Panc1 (cell line): ENCODE measurements at regions not wholly inside any gene's neighbourhood (a gene's known extent, or its start where the extent isn't known, plus 50 kb on each side); places are given as distances from the start of the nearest gene placed in this dataset.

ENCODE experiments used
- ATAC-seq: fragments of 200-7000 bp; cut with Tn5 transposase; 2 replicates; pipeline ENCODE4 v1.9.1; 2020; ENCODE audit warnings: mild to moderate bottlenecking, moderate library complexity
- BruUV-seq: library from RNA; stranded (reverse); fragments of 400-500 nt; replicated peaks from 2 replicates; lab custom pipeline; 2021; lab: Mats Ljungman, UMichigan
- CTCF ChIA-PET: fragments of 300-600 bp; sonication (Branson Sonifier 250); formaldehyde crosslinking; loops from one replicate; lab custom pipeline; 2022; ENCODE audit warnings: antibody characterized with exemption; lab: Charles Lee
- POLR2A ChIA-PET: fragments of 300-600 bp; sonication (Branson Sonifier 250); formaldehyde crosslinking; loops from one replicate; lab custom pipeline; 2022; ENCODE audit warnings: antibody characterized with exemption; lab: Charles Lee
- DNase-seq: peaks from one replicate; pipeline ENCODE4 v3.0.0-alpha.2; 2010; ENCODE audit warnings: low read depth, low spot score
- H3K27ac ChIP-seq: 2 replicates; pipeline ENCODE4 v1.5.1; 2011; ENCODE audit warnings: mild to moderate bottlenecking, low read length, inconsistent platforms
- H3K27me3 ChIP-seq: fragments of 200-500 bp; sonication (Bioruptor generic); 2 replicates; pipeline ENCODE4 v1.6.0; 2014; ENCODE audit warnings: low read length, inconsistent platforms; ENCODE audit not compliant: control insufficient read depth, insufficient read depth
- H3K36me3 ChIP-seq: fragments of 200-500 bp; sonication (Bioruptor generic); 2 replicates; pipeline ENCODE4 v1.5.1; 2014; ENCODE audit warnings: inconsistent platforms, mild to moderate bottlenecking, low read length, moderate library complexity; ENCODE audit not compliant: control insufficient read depth, insufficient read depth
- H3K4me1 ChIP-seq: 2 replicates; pipeline ENCODE4 v1.5.1; 2011; ENCODE audit warnings: inconsistent platforms, mild to moderate bottlenecking, low read length, moderate library complexity; ENCODE audit not compliant: control insufficient read depth, insufficient read depth
- H3K4me3 ChIP-seq, 2 experiments: 2 replicates each; pipeline ENCODE4 v1.5.1; 2011 to 2012; ENCODE audit warnings: low read depth in 2 of 2, low read length in 2 of 2, mild to moderate bottlenecking in 2 of 2, inconsistent platforms in 1 of 2, moderate library complexity in 1 of 2
- H3K9me3 ChIP-seq: fragments of 200-500 bp; sonication (Bioruptor generic); 2 replicates; pipeline ENCODE4 v1.5.1; 2014; ENCODE audit warnings: low read depth, mild to moderate bottlenecking, inconsistent platforms, low read length, moderate library complexity; ENCODE audit not compliant: control insufficient read depth, insufficient read depth
- CTCF ChIP-seq: fragments of 450-650 bp; IDR thresholded peaks from 2 replicates; pipeline ENCODE4 v1.5.1; 2017; ENCODE audit warnings: mild to moderate bottlenecking
- POLR2AphosphoS5 ChIP-seq: IDR thresholded peaks from 2 replicates; pipeline ENCODE4 v1.6.1; 2012; ENCODE audit warnings: mild to moderate bottlenecking, low read depth, low read length, moderate library complexity
- SIN3A ChIP-seq: IDR thresholded peaks from 2 replicates; pipeline ENCODE4 v1.6.1; 2012; ENCODE audit warnings: low read depth, mild to moderate bottlenecking, low read length, moderate library complexity, borderline replicate concordance; ENCODE audit not compliant: insufficient read depth
- TCF7L2 ChIP-seq: IDR thresholded peaks from 2 replicates; pipeline ENCODE4 v1.6.1; 2011; ENCODE audit warnings: mild to moderate bottlenecking, low read depth, low read length, inconsistent platforms
- in situ Hi-C: cut with HindIII; loops from 2 replicates; pipeline ENCODE4 v1.10.0; 2016; ENCODE audit warnings: low sequenced_read_pairs, low pct_unique_long_range_greater_than_20kb
- intact Hi-C: fragments of 100-400 bp; cut with micrococcal nuclease; formaldehyde crosslinking; loops from one replicate; pipeline ENCODE4 v1.10.0; 2022; ENCODE audit not compliant: unreplicated experiment
- TF ChIP-seq, protein P1 (sequence below), 2 experiments: IDR thresholded peaks; 2 replicates each; pipeline ENCODE4 v1.6.1; 2011 to 2012; ENCODE audit warnings: low read depth in 2 of 2, control low read depth in 1 of 2, low read length in 1 of 2, mild to moderate bottlenecking in 1 of 2, moderate library complexity in 1 of 2; ENCODE audit not compliant: insufficient read depth in 1 of 2

DNA sequence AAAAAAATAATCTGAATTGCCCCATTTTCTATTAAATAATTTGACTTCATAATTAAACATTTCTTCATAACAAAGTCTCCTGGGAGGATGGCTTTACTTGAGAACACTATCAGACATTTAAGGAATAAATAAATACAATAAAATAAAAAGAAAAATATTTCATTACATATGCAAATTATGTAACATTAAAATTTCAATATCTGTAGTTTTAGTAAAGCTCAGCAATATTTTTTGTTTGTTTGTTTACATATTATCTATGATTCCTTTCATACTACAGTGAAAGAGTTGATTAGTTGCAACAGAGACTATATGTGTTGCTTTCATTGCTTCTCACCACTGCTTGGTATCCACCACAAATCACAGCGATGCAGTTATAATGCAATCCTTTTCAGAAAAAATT lies 474.9 kb upstream of the GJE1 start:
- H3K27ac ChIP-seq = no peak overlapping the region
- H3K36me3 ChIP-seq = no peaks in the 10 kb centered on the region
- no TSS peak for BruUV-seq
- CTCF ChIA-PET = no interaction called here
- POLR2A ChIA-PET = no interaction called here
- in situ Hi-C loops = no loop called here
- no peak for TF ChIP-seq SIN3A
- TF ChIP-seq, protein P1, sequence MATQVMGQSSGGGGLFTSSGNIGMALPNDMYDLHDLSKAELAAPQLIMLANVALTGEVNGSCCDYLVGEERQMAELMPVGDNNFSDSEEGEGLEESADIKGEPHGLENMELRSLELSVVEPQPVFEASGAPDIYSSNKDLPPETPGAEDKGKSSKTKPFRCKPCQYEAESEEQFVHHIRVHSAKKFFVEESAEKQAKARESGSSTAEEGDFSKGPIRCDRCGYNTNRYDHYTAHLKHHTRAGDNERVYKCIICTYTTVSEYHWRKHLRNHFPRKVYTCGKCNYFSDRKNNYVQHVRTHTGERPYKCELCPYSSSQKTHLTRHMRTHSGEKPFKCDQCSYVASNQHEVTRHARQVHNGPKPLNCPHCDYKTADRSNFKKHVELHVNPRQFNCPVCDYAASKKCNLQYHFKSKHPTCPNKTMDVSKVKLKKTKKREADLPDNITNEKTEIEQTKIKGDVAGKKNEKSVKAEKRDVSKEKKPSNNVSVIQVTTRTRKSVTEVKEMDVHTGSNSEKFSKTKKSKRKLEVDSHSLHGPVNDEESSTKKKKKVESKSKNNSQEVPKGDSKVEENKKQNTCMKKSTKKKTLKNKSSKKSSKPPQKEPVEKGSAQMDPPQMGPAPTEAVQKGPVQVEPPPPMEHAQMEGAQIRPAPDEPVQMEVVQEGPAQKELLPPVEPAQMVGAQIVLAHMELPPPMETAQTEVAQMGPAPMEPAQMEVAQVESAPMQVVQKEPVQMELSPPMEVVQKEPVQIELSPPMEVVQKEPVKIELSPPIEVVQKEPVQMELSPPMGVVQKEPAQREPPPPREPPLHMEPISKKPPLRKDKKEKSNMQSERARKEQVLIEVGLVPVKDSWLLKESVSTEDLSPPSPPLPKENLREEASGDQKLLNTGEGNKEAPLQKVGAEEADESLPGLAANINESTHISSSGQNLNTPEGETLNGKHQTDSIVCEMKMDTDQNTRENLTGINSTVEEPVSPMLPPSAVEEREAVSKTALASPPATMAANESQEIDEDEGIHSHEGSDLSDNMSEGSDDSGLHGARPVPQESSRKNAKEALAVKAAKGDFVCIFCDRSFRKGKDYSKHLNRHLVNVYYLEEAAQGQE (IDR thresholded peaks at IDR 0.05; ENCODE audit: insufficient read depth in 1 of 2, low read depth in 2 of 2, low read length in 1 of 2) = no peak
- TF ChIP-seq TCF7L2 = no peak
- no peak for TF ChIP-seq CTCF
- no peak for TF ChIP-seq POLR2AphosphoS5
- no peaks in the 10 kb centered on the region for H3K9me3 ChIP-seq
- intact Hi-C loops = no loop called here
- ATAC-seq = no peak
- H3K4me3 ChIP-seq = no peak overlapping the region
- DNase-seq = no peak
- no peaks in the 10 kb centered on the region for H3K27me3 ChIP-seq
- no peaks in the 10 kb centered on the region for H3K4me1 ChIP-seq

- TF ChIP-seq SIN3A = no peak
- TF ChIP-seq CTCF = no peak
- TF ChIP-seq POLR2AphosphoS5 = no peak
- TF ChIP-seq TCF7L2 = no peak
- H3K27me3 ChIP-seq = no peaks in the 10 kb centered on the region
- DNase-seq (no peak), ATAC-seq (no peak)
- H3K9me3 ChIP-seq = no peaks in the 10 kb centered on the region
- in situ Hi-C loops (no loop called here), intact Hi-C loops (no loop called here)
- CTCF ChIA-PET = no interaction called here
- POLR2A ChIA-PET = no interaction called here
- H3K36me3 ChIP-seq = no peaks in the 10 kb centered on the region
- no peak overlapping the region for H3K27ac ChIP-seq
- no peak overlapping the region for H3K4me3 ChIP-seq
- BruUV-seq = no TSS peak
- no peaks in the 10 kb centered on the region for H3K4me1 ChIP-seq
Observed at GRCh38 chr6:141653590-141653989, 479.1 kb upstream of the GJE1 start.
